H9 (cell line): ENCODE measurements at regions not wholly inside any gene's neighbourhood (a gene's known extent, or its start where the extent isn't known, plus 50 kb on each side); places are given as distances from the start of the nearest gene placed in this dataset.

Experiments used
- DNase-seq: peaks from one replicate; pipeline ENCODE4 v3.0.0-alpha.2; 2017
- H2AFZ ChIP-seq: one replicate; pipeline ENCODE4 v1.6.1; 2013; ENCODE audit warnings: mild to moderate bottlenecking, low read length, control low read depth, moderate library complexity
- H2AK5ac ChIP-seq: 2 replicates; pipeline ENCODE4 v1.6.1; 2013; ENCODE audit warnings: low read length, control low read depth, mixed read lengths; ENCODE audit not compliant: insufficient read length
- H2BK120ac ChIP-seq: one replicate; pipeline ENCODE4 v1.6.1; 2013; ENCODE audit warnings: low read depth, mild to moderate bottlenecking, low read length, control low read depth, inconsistent platforms; ENCODE audit not compliant: poor library complexity, severe bottlenecking
- H2BK12ac ChIP-seq: 2 replicates; pipeline ENCODE4 v1.6.1; 2013; ENCODE audit warnings: low read length, control low read depth, mixed read lengths, low read depth; ENCODE audit not compliant: insufficient read length
- H2BK15ac ChIP-seq: 2 replicates; pipeline ENCODE4 v1.6.1; 2013; ENCODE audit warnings: low read depth, low read length, control low read depth
- H2BK20ac ChIP-seq: one replicate; pipeline ENCODE4 v1.6.1; 2013; ENCODE audit warnings: low read depth, mild to moderate bottlenecking, low read length, control low read depth, inconsistent platforms; ENCODE audit not compliant: poor library complexity, severe bottlenecking
- H2BK5ac ChIP-seq: 2 replicates; pipeline ENCODE4 v1.6.1; 2013; ENCODE audit warnings: low read length, control low read depth, mixed read lengths; ENCODE audit not compliant: insufficient read length
- H3K14ac ChIP-seq: 2 replicates; pipeline ENCODE4 v1.6.1; 2013; ENCODE audit warnings: low read length, control low read depth; ENCODE audit not compliant: insufficient read depth
- H3K18ac ChIP-seq: 2 replicates; pipeline ENCODE4 v1.6.1; 2013; ENCODE audit warnings: low read depth, mild to moderate bottlenecking, mixed read lengths, low read length, control low read depth; ENCODE audit not compliant: insufficient read length
- H3K23ac ChIP-seq: 2 replicates; pipeline ENCODE4 v1.6.1; 2013; ENCODE audit warnings: low read length, control low read depth, mixed read lengths, low read depth; ENCODE audit not compliant: insufficient read length
- H3K23me2 ChIP-seq: 2 replicates; pipeline ENCODE4 v1.6.1; 2013; ENCODE audit warnings: low read depth, mild to moderate bottlenecking, mixed read lengths, low read length, control low read depth; ENCODE audit not compliant: insufficient read length, poor library complexity, severe bottlenecking
- H3K27ac ChIP-seq: 2 replicates; pipeline ENCODE4 v1.5.1; 2013; ENCODE audit warnings: low read length, control low read depth, mixed read lengths, low read depth; ENCODE audit not compliant: insufficient read length
- H3K27me3 ChIP-seq: 2 replicates; pipeline ENCODE4 v1.6.1; 2013; ENCODE audit warnings: low read length, control low read depth, inconsistent platforms; ENCODE audit not compliant: insufficient read depth
- H3K4ac ChIP-seq: 2 replicates; pipeline ENCODE4 v1.6.1; 2013; ENCODE audit warnings: low read depth, mild to moderate bottlenecking, control low read depth, inconsistent platforms, low read length, moderate library complexity
- H3K4me1 ChIP-seq: 2 replicates; pipeline ENCODE4 v1.6.1; 2013; ENCODE audit warnings: low read length, control low read depth, inconsistent platforms; ENCODE audit not compliant: insufficient read depth
- H3K4me2 ChIP-seq: 2 replicates; pipeline ENCODE4 v1.6.1; 2013; ENCODE audit warnings: low read length, control low read depth, mixed read lengths; ENCODE audit not compliant: insufficient read length, insufficient read depth
- H3K56ac ChIP-seq: 2 replicates; pipeline ENCODE4 v1.6.1; 2013; ENCODE audit warnings: low read depth, mild to moderate bottlenecking, mixed read lengths, low read length, control low read depth; ENCODE audit not compliant: insufficient read length
- H3K79me1 ChIP-seq: 2 replicates; pipeline ENCODE4 v1.6.1; 2013; ENCODE audit warnings: low read depth, mild to moderate bottlenecking, moderate library complexity, low read length, control low read depth, inconsistent platforms; ENCODE audit not compliant: insufficient read depth, poor library complexity, severe bottlenecking
- H3K79me2 ChIP-seq: 2 replicates; pipeline ENCODE4 v1.6.1; 2013; ENCODE audit warnings: low read length, control low read depth, inconsistent platforms; ENCODE audit not compliant: insufficient read depth
- H3K9ac ChIP-seq: 2 replicates; pipeline ENCODE4 v1.6.1; 2013; ENCODE audit warnings: low read length, control low read depth, mixed read lengths; ENCODE audit not compliant: insufficient read length; ENCODE audit errors: extremely low read depth
- H3K9me3 ChIP-seq: one replicate; pipeline ENCODE4 v1.6.1; 2013; ENCODE audit warnings: low read depth, low read length, inconsistent platforms; ENCODE audit not compliant: control insufficient read depth
- H3T11ph ChIP-seq: one replicate; pipeline ENCODE4 v1.6.1; 2013; ENCODE audit warnings: mild to moderate bottlenecking, low read length, control low read depth, inconsistent platforms
- H4K20me1 ChIP-seq: one replicate; pipeline ENCODE4 v1.6.1; 2013; ENCODE audit not compliant: control insufficient read depth, insufficient read length, insufficient read depth
- H4K5ac ChIP-seq: 2 replicates; pipeline ENCODE4 v1.6.1; 2013; ENCODE audit warnings: low read depth, mild to moderate bottlenecking, mixed read lengths, low read length, control low read depth; ENCODE audit not compliant: insufficient read length
- H4K8ac ChIP-seq: replicated peaks from 2 replicates; pipeline ENCODE4 v1.6.1; 2013; ENCODE audit warnings: low read length, control low read depth, mixed read lengths, low read depth; ENCODE audit not compliant: insufficient read length
- H4K91ac ChIP-seq: 2 replicates; pipeline ENCODE4 v1.6.1; 2013; ENCODE audit warnings: low read depth, mild to moderate bottlenecking, moderate library complexity, mixed read lengths, low read length, control low read depth; ENCODE audit not compliant: insufficient read length
- H3K27ac Mint-ChIP-seq, 3 experiments: 2 replicates in 2 of 3; 3 replicates in 1 of 3; pipeline ENCODE4 v1.8.0; 2020 to 2021; ENCODE audit warnings: mixed read lengths in 3 of 3, mild to moderate bottlenecking in 1 of 3, moderate library complexity in 1 of 3
- H3K27me3 Mint-ChIP-seq: 2 replicates; pipeline ENCODE4 v1.8.0; 2021; ENCODE audit warnings: low read depth, mild to moderate bottlenecking, moderate library complexity, mixed read lengths
- H3K36me3 Mint-ChIP-seq, 3 experiments: 2 replicates in 2 of 3; 3 replicates in 1 of 3; pipeline ENCODE4 v1.8.0; 2020 to 2021; ENCODE audit warnings: low read depth in 3 of 3, mixed read lengths in 3 of 3; ENCODE audit not compliant: insufficient read depth in 1 of 3
- H3K4me1 Mint-ChIP-seq, 2 experiments: 2 replicates each; pipeline ENCODE4 v1.8.0; 2020; ENCODE audit warnings: mixed read lengths in 2 of 2
- H3K4me3 Mint-ChIP-seq, 2 experiments: 2 replicates in 1 of 2; 3 replicates in 1 of 2; pipeline ENCODE4 v1.8.0; 2020 to 2021; ENCODE audit warnings: mild to moderate bottlenecking in 2 of 2, mixed read lengths in 2 of 2, moderate library complexity in 1 of 2
- H3K9me3 Mint-ChIP-seq, 2 experiments: 2 replicates in 1 of 2; 3 replicates in 1 of 2; pipeline ENCODE4 v1.8.0; 2020; ENCODE audit warnings: mild to moderate bottlenecking in 2 of 2, mixed read lengths in 2 of 2, moderate library complexity in 1 of 2
- WGBS: extraction: QIAGEN DNeasy Blood & Tissue Kit; methylation state at CpG from one replicate; pipeline ENCODE4 v1.1.7; 2013; ENCODE audit warnings: missing lambda C conversion rate, low lambda C conversion rate, mixed read lengths; ENCODE audit not compliant: insufficient read length; ENCODE audit errors: extremely low coverage; 5-methylcytosine and 5-hydroxymethylcytosine counted together
- TF ChIP-seq, protein P1 (sequence below): fragments of 200-600 bp; sonication (generic); conservative IDR thresholded peaks from 3 replicates; pipeline ENCODE4 v1.8.0; 2021; ENCODE audit warnings: antibody characterized with exemption, mild to moderate bottlenecking

GRCh38 chr2:22656426-22656825 is 728.6 kb upstream of the KLHL29 start:
- Histone ChIP-seq H2AFZ (no peak overlapping the region), H2BK15ac (no peak overlapping the region), H4K8ac (no peak overlapping the region), H3K27ac (no peak overlapping the region), H2BK120ac (no peak overlapping the region), H3K27me3 (no peaks in the 10 kb centered on the region), H3K23me2 (no peaks in the 10 kb centered on the region), H3T11ph (no peak overlapping the region), H2BK20ac (no peak overlapping the region), H3K56ac (no peak overlapping the region), H3K79me1 (no peaks in the 10 kb centered on the region), H3K18ac (no peak overlapping the region), H3K79me2 (no peaks in the 10 kb centered on the region), H3K4me2 (no peak overlapping the region), H3K4me1 (no peaks in the 10 kb centered on the region), H3K9ac (no peak overlapping the region), H2AK5ac (no peak overlapping the region), H4K5ac (no peak overlapping the region), H3K9me3 (no peaks in the 10 kb centered on the region), H3K4ac (no peak overlapping the region), H4K20me1 (no peaks in the 10 kb centered on the region), H2BK12ac (no peak overlapping the region), H3K14ac (no peak overlapping the region), H4K91ac (no peak overlapping the region), H2BK5ac (no peak overlapping the region), H3K23ac (no peak overlapping the region)
- no peaks in the 10 kb centered on the region for H3K27me3 Mint-ChIP-seq
- WGBS: no CpG with 5 or more reads among the region's 1 CpG
- no peak overlapping the region for H3K4me3 Mint-ChIP-seq
- no peaks in the 10 kb centered on the region for H3K4me1 Mint-ChIP-seq
- TF ChIP-seq, protein P1, sequence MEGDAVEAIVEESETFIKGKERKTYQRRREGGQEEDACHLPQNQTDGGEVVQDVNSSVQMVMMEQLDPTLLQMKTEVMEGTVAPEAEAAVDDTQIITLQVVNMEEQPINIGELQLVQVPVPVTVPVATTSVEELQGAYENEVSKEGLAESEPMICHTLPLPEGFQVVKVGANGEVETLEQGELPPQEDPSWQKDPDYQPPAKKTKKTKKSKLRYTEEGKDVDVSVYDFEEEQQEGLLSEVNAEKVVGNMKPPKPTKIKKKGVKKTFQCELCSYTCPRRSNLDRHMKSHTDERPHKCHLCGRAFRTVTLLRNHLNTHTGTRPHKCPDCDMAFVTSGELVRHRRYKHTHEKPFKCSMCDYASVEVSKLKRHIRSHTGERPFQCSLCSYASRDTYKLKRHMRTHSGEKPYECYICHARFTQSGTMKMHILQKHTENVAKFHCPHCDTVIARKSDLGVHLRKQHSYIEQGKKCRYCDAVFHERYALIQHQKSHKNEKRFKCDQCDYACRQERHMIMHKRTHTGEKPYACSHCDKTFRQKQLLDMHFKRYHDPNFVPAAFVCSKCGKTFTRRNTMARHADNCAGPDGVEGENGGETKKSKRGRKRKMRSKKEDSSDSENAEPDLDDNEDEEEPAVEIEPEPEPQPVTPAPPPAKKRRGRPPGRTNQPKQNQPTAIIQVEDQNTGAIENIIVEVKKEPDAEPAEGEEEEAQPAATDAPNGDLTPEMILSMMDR: no peak
- peaks cover 0 to 3% of the 10 kb centered on the region in 2 experiments; a peak in 2 of 5 replicates for H3K9me3 Mint-ChIP-seq
- H3K36me3 Mint-ChIP-seq: no peaks in the 10 kb centered on the region
- DNase-seq: no peak
- no peak overlapping the region for H3K27ac Mint-ChIP-seq
